Breast epithelium (tissue), 3 donors: ENCODE measurements at regions not wholly inside any gene's neighbourhood (a gene's known extent, or its start where the extent isn't known, plus 50 kb on each side); places are given as distances from the start of the nearest gene placed in this dataset.

Experiments
- CTCF ChIP-seq, 3 donors: fragments of 450-650 bp; IDR thresholded peaks; one replicate each; pipeline ENCODE4 v1.5.1; 2016 to 2017; ENCODE audit warnings: antibody characterized with exemption in 3 of 3, mild to moderate bottlenecking in 3 of 3, moderate library complexity in 3 of 3
- POLR2AphosphoS5 ChIP-seq, 3 donors: sonication (generic); formaldehyde crosslinking; IDR thresholded peaks; one replicate each; pipeline ENCODE4 v1.6.1; 2017; ENCODE audit warnings: antibody characterized with exemption in 3 of 3

- no peak for TF ChIP-seq POLR2AphosphoS5 (IDR thresholded peaks at IDR 0.05)
- TF ChIP-seq CTCF (IDR thresholded peaks at IDR 0.05), result no peak
Measured at GRCh38 chr5:112616812-112617547, 120.7 kb upstream of the APC start.
